A673 (cell line): ENCODE measurements at regions not wholly inside any gene's neighbourhood (a gene's known extent, or its start where the extent isn't known, plus 50 kb on each side); places are given as distances from the start of the nearest gene placed in this dataset.
A peak's percentile ranks its signal among the peaks of the same experiment; 100 is the strongest.

ENCODE experiments used
- BruUV-seq: library from RNA; stranded (reverse); fragments of 400-500 nt; replicated peaks from 2 replicates; lab custom pipeline; 2021; lab: Mats Ljungman, UMichigan
- CTCF ChIA-PET: fragments of 300-600 bp; sonication (Branson Sonifier 250); formaldehyde crosslinking; loops from one replicate; lab custom pipeline; 2022; ENCODE audit warnings: antibody characterized with exemption; lab: Charles Lee
- POLR2A ChIA-PET: fragments of 300-600 bp; sonication (Branson Sonifier 250); formaldehyde crosslinking; loops from one replicate; lab custom pipeline; 2022; ENCODE audit warnings: antibody characterized with exemption; ENCODE audit not compliant: low non-redundant PET; lab: Charles Lee
- DNase-seq: peaks from one replicate; pipeline ENCODE4 v3.0.0-alpha.2; 2015; ENCODE audit warnings: low spot score
- H3K27ac ChIP-seq: fragments of 200-600 bp; sonication (generic); 2 replicates; pipeline ENCODE4 v1.5.1; 2016; ENCODE audit warnings: mixed run types, low read depth, mild to moderate bottlenecking, mixed read lengths, antibody characterized with exemption, low read length; ENCODE audit not compliant: poor library complexity, severe bottlenecking
- H3K27me3 ChIP-seq: fragments of 200-600 bp; sonication (generic); replicated peaks from 2 replicates; pipeline ENCODE4 v1.6.1; 2017; ENCODE audit warnings: mixed run types, low read depth, mild to moderate bottlenecking, mixed read lengths, antibody characterized with exemption, low read length; ENCODE audit not compliant: insufficient read depth, poor library complexity
- H3K36me3 ChIP-seq: fragments of 200-600 bp; sonication (generic); 2 replicates; pipeline ENCODE4 v1.6.1; 2016; ENCODE audit warnings: mixed run types, mild to moderate bottlenecking, mixed read lengths, antibody characterized with exemption, low read length; ENCODE audit not compliant: insufficient read depth, poor library complexity, severe bottlenecking
- H3K4me1 ChIP-seq: fragments of 200-600 bp; sonication (generic); 2 replicates; pipeline ENCODE4 v1.6.1; 2017; ENCODE audit warnings: mixed run types, mild to moderate bottlenecking, mixed read lengths, antibody characterized with exemption, low read length; ENCODE audit not compliant: insufficient read depth, poor library complexity, severe bottlenecking
- H3K4me3 ChIP-seq: fragments of 200-600 bp; sonication (generic); 2 replicates; pipeline ENCODE4 v1.5.1; 2016; ENCODE audit warnings: low read depth, mixed run types, mild to moderate bottlenecking, mixed read lengths, low read length; ENCODE audit not compliant: poor library complexity, severe bottlenecking
- H3K9me3 ChIP-seq: fragments of 200-600 bp; sonication (generic); 2 replicates; pipeline ENCODE4 v1.6.1; 2016; ENCODE audit warnings: mixed run types, low read depth, mild to moderate bottlenecking, mixed read lengths, antibody characterized with exemption, low read length; ENCODE audit not compliant: poor library complexity, severe bottlenecking
- CTCF ChIP-seq: fragments of 300-800, 200-600 bp; sonication (generic); conservative IDR thresholded peaks from 2 replicates; pipeline ENCODE4 v1.5.1; 2017; ENCODE audit warnings: low read depth, mild to moderate bottlenecking, antibody characterized with exemption, low read length, moderate library complexity, mixed read lengths
- EZH2 ChIP-seq: fragments of 200-600 bp; sonication (generic); IDR thresholded peaks from 2 replicates; pipeline ENCODE4 v1.6.1; 2017; ENCODE audit warnings: borderline replicate concordance, low read depth, mild to moderate bottlenecking, mixed read lengths, antibody characterized with exemption, low read length; ENCODE audit not compliant: poor library complexity, severe bottlenecking
- intact Hi-C: fragments of 100-400 bp; cut with micrococcal nuclease; formaldehyde crosslinking; loops from one replicate; pipeline ENCODE4 v1.10.0; 2022; ENCODE audit not compliant: unreplicated experiment

GRCh38 chr10:27448921-27449320 is 55.2 kb upstream of the RAB18 start:
- POLR2A ChIA-PET, result no interaction called here
- CTCF ChIA-PET, result interaction anchor here (0.6 kb wide), 1 partner anchor 923 kb away, joined by 3 read pairs; no protein-coding TSS in a partner anchor
- no peaks in the 10 kb centered on the region for H3K9me3 ChIP-seq
- H3K36me3 ChIP-seq, result no peaks in the 10 kb centered on the region
- intact Hi-C loops, result loop anchor here (5.0 kb wide), 1 partner anchor 793 kb away; no protein-coding TSS in a partner anchor
- BruUV-seq, result no TSS peak
- H3K27me3 ChIP-seq, result no peaks in the 10 kb centered on the region
- no peak overlapping the region for H3K27ac ChIP-seq
- peak; percentile 9 for DNase-seq
- no peaks in the 10 kb centered on the region for H3K4me1 ChIP-seq
- no peak overlapping the region for H3K4me3 ChIP-seq
- TF ChIP-seq EZH2, result no peak
- TF ChIP-seq CTCF, result no peak

GRCh38 chr10:27447540-27447939 is 56.6 kb upstream of the RAB18 start:
- no peaks in the 10 kb centered on the region for H3K27me3 ChIP-seq
- no peak overlapping the region for H3K4me3 ChIP-seq
- ChIA-PET CTCF (interaction anchor here (0.7 kb wide), 1 partner anchor 293 kb away, joined by 6 read pairs; no protein-coding TSS in a partner anchor), POLR2A (no interaction called here)
- TF ChIP-seq CTCF, result no peak
- no peak for TF ChIP-seq EZH2
- no peak for DNase-seq
- no peak overlapping the region for H3K27ac ChIP-seq
- H3K9me3 ChIP-seq, result no peaks in the 10 kb centered on the region
- BruUV-seq, result no TSS peak
- H3K36me3 ChIP-seq, result no peaks in the 10 kb centered on the region
- intact Hi-C loops, result loop anchor here (2.0 to 5.0 kb wide), 2 partner anchors 209 to 795 kb away; no protein-coding TSS in a partner anchor
- H3K4me1 ChIP-seq, result no peaks in the 10 kb centered on the region

- TF ChIP-seq EZH2 (no peak), CTCF (peak; percentile 63)
- BruUV-seq, result no TSS peak
- Histone ChIP-seq H3K4me1 (no peaks in the 10 kb centered on the region), H3K9me3 (no peaks in the 10 kb centered on the region), H3K4me3 (no peak overlapping the region), H3K27me3 (no peaks in the 10 kb centered on the region), H3K36me3 (no peaks in the 10 kb centered on the region), H3K27ac (no peak overlapping the region)
- POLR2A ChIA-PET, result no interaction called here
- intact Hi-C loops, result loop anchor here (2.0 to 5.0 kb wide), 2 partner anchors 210 to 796 kb away; no protein-coding TSS in a partner anchor
- peak; percentile 65 for DNase-seq
- CTCF ChIA-PET, result interaction anchor here (0.6 to 1.0 kb wide), 3 partner anchors 242 to 934 kb away, joined by 3 read pairs; no protein-coding TSS in a partner anchor
Measured at GRCh38 chr10:27446091-27446918, 57.8 kb upstream of the RAB18 start.
